SK-N-SH treated with all-trans-retinoic acid at 6 μM for 48 hours (cell line): ENCODE measurements at regions not wholly inside any gene's neighbourhood (a gene's known extent, or its start where the extent isn't known, plus 50 kb on each side); places are given as distances from the start of the nearest gene placed in this dataset.

Experiments
- TSHZ2 ChIP-seq: fragments of 250-450 bp; sonication (Bioruptor Pico); IDR thresholded peaks from 2 replicates; pipeline ENCODE4 v1.5.0; 2020; ENCODE audit warnings: mild to moderate bottlenecking, moderate library complexity
- ZC3H10 ChIP-seq: fragments of 250-450 bp; sonication (Bioruptor Pico); IDR thresholded peaks from 2 replicates; pipeline ENCODE4 v1.5.1; 2021; ENCODE audit warnings: mild to moderate bottlenecking, moderate library complexity
- ZFP3 ChIP-seq: fragments of 250-450 bp; sonication (Bioruptor Pico); IDR thresholded peaks from 2 replicates; pipeline ENCODE4 v1.5.0; 2020; ENCODE audit warnings: mild to moderate bottlenecking, moderate library complexity

- TF ChIP-seq ZFP3 (CRISPR knock-in tag) (no peak), ZC3H10 (no peak), TSHZ2 (CRISPR knock-in tag) (no peak)
Observed at GRCh38 chr19:30309905-30310601, 62.1 kb upstream of the ZNF536 start.
